GM19239 (cell line): ENCODE measurements at regions not wholly inside any gene's neighbourhood (a gene's known extent, or its start where the extent isn't known, plus 50 kb on each side); places are given as distances from the start of the nearest gene placed in this dataset.

Experiments
- DNase-seq: peaks from one replicate; pipeline ENCODE4 v3.0.0; 2011; ENCODE audit warnings: low spot score; ENCODE audit not compliant: insufficient read length
- FAIRE-seq: peaks from 2 replicates; lab custom pipeline; 2011; peaks lifted over from hg19 to GRCh38; lab: Jason Lieb, UNC

DNA sequence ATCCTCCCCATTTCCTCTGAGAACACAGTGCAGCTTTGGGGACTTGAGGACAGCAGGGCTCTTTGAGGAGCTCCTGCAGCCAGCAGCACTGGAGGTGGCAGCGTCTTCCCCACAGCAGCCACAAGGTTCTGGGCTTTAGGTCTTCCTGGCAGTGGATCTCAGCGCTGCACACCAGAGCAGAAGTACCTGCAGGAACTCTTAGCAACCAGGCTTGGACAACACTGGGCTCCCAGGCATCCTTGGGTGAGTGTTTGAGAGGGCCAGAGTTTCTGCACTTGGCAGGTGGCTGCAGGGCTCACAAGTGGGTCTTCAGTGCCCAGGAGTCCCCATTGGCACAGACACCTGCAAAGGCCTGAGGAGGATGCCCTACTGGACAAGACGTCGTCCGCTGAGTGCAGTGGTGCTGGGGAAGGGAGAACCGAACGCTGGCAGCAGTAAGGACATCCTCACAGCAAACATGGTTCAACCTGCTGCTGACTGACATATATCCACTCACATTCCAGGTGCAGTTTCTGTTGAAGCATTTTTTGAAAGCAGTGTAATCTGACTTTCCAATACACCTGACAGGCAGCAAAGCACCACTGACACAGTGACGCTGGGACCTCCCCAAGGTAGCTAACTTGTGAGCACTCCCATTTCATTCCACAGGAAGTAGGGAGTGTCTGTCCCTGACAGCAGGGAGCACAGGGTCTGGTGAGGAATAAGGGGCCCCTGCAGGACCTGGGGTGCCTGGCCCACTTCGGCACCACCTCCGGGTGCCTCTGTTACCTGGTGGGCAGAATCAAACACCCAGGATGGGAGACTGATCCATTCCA is 149.9 kb upstream of the COPS8 start:
- FAIRE-seq (no peak), DNase-seq (no peak)

- no peak for FAIRE-seq
- DNase-seq = no peak
These were observed 149.2 kb upstream of the COPS8 start for GRCh38 chr2:236936446-236936940.

- no peak for DNase-seq
- FAIRE-seq = no peak
These were observed 147.6 kb upstream of the COPS8 start for GRCh38 chr2:236938126-236938525.

- FAIRE-seq (no peak), DNase-seq (no peak)
These were observed 146.4 kb upstream of the COPS8 start for GRCh38 chr2:236939271-236939670.

GRCh38 chr2:236939721-236940231 is 145.9 kb upstream of the COPS8 start:
- no peak for FAIRE-seq
- no peak for DNase-seq

DNA sequence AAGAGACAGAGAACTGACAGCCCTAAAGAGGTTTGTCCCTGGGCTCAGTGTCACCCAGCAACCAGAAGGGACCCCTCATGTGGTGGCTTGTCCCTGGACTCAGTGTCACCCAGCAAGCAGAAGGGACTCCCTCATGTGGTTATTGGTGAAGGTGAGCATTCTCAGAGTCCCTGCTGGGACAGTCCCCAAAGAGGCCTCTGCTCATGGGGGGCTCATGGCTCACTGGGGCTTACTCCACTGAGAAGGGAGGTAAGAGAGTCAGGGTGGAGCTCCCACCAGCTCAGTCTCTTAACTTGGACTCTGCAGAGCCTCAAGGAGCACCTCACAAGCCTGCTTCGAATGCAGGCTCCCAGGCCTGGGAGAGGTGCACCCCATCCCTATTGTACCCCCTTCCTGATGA is 145.2 kb upstream of the COPS8 start:
- FAIRE-seq = no peak

DNA sequence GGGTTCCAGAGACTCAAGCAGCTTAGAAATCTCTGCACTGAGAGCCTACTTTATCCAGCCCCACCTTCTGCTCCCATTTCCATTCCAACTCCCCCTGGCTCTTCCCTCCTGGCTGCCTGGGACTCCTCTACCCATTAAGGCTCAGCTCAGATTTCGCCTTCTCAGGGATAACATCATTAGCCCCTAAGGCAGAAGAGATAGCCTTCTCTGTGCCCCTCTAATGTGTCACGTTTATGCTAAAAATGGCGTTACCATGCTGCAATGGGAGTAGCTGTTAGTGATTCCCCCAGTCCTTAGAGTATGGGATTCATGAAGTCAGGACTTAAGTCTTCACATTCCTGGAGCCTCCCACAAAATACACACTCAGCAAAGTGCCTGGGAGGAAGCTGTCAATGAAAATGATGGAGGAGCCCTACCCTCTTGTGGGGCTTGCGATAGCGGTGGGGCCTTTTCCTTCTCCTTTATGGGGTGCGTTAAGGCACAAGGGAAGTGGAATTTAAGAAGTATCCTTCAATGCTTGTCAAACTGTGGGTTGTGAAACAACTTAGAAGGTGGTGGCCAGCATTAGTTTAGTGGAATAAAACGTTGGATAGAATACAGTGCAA is 144.7 kb upstream of the COPS8 start:
- FAIRE-seq (no peak), DNase-seq (no peak)

More for the DNA sequence above, 145.2 kb upstream of the COPS8 start:
- DNase-seq = no peak

- FAIRE-seq (no peak), DNase-seq (no peak)
These were observed 144.1 kb upstream of the COPS8 start for GRCh38 chr2:236941551-236941950.

- DNase-seq (no peak), FAIRE-seq (no peak)
These were observed 143.1 kb upstream of the COPS8 start for GRCh38 chr2:236942554-236942953.

- FAIRE-seq = no peak
These were observed 142.6 kb upstream of the COPS8 start for GRCh38 chr2:236943068-236943467.

GRCh38 chr2:236943841-236944513 is 141.7 kb upstream of the COPS8 start:
- DNase-seq (no peak), FAIRE-seq (no peak)

More at GRCh38 chr2:236943068-236943467, 142.6 kb upstream of the COPS8 start:
- no peak for DNase-seq

GRCh38 chr2:236944561-236944960 is 141.1 kb upstream of the COPS8 start:
- DNase-seq = no peak
- FAIRE-seq = no peak

- FAIRE-seq (no peak), DNase-seq (no peak)
These were observed 140.2 kb upstream of the COPS8 start for GRCh38 chr2:236945431-236946016.

- DNase-seq = no peak
- FAIRE-seq = no peak
These were observed 138.8 kb upstream of the COPS8 start for GRCh38 chr2:236946871-236947270.

DNA sequence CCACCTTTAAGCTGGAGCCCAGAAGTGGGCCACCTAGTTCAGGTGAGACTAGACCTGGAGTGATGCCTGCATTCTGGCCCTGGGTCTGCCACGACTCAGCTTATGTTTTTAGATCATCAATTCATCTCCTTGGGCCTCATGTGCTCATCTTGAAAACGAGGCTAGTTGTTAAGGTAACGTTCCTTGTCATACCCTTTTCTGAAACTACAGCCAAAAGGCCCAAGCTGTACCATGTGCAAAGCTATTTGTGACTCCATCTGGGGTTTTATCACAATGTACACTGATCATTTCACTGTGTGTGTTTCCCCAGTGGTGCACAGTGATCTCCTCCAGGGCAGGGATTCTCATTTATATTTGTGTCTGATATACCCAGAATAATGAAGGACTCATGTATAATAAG is 138.4 kb upstream of the COPS8 start:
- FAIRE-seq = no peak
- no peak for DNase-seq

DNA sequence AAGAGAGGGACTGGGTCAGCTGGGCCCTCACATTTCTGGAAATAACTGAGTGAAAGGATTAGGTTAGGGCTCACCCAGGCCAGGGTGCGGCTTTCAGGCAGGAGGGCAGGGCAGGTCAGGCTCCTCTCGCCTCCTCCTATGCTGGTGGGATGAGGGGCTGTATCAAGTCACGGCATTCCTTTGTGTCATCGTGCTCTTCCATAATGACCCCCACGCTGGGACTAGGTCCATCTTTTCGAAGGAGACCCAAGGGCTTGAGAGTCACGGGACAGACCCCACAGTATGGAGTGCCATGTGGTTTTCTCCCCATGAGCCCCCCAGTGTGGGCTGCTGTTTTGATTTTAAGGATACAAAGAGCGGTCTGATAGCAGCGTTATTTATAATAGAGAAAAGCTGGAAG is 137.8 kb upstream of the COPS8 start:
- no peak for DNase-seq
- no peak for FAIRE-seq

DNA sequence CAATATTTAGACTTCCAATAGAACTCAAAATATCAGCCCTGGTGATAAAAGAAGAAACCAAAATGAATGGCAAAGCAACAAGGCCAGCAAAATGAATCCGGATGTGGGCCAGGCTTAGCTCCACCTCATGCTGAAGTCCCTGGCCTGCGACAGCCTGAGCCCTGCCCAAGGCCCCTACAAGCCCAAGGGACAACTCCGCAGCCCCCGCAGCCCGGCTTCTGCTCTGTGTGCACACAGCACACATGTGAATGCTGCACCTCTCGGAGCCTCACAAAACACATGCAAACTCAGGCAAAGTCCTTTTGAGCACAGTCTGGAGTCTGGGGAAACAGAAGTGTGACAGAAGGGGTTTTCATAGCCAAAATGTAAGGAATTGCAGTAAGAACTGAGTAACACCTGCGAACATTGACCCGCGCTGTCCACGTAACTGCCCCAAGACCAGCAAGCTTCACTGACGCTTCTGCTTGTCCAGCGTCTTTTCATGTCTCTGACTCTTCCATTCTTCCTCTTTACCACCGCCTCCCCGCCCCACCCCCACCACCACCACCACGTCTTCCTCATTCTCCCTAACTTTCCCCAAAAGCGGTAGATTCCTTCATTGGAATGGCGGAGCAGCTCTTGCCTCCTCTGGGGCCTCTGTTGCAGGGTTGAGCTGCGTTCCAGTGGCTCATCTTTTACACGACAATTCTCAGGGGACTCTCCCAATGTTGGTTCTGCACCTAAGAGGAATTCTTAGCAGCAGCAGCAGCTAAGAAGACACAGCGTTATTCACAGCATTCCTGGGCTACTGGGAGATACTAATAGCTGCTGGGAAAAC is 136.4 kb upstream of the COPS8 start:
- no peak for DNase-seq
- FAIRE-seq = no peak

DNA sequence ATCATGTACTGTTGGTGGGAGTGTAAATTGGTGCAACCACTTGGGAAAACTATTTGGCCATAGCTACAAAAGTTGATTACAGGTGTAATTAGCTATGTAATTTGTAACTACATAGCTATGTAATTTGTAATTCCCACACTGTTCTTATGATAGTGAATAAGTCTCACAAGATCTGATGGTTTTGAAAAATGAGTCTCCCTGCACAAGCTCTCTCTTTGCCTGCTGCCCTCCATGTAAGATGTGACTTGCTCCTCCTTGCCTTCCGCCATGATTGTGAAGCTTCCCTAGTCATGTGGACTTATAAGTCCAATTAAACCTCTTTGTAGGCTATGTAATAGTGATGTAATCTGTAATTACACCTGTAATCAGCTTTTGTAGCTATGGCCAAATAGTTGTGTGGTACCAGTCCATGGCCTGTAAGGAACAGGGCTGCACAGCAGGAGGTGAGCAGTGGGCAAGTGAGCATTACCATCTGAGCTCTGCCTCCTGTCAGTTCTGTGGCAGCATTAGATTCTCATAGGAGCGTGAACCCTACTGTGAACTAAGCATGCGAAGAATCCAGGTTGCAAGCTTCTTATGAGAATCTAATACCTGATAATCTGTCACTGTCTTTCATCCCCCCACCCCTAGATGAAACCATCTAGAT is 133.7 kb upstream of the COPS8 start:
- DNase-seq = no peak
- FAIRE-seq = no peak

GRCh38 chr2:236954641-236955040 is 131.0 kb upstream of the COPS8 start:
- DNase-seq = no peak
- FAIRE-seq = no peak
